CD4-positive, alpha-beta T cell (primary cell): ENCODE measurements at regions not wholly inside any gene's neighbourhood (a gene's known extent, or its start where the extent isn't known, plus 50 kb on each side); places are given as distances from the start of the nearest gene placed in this dataset.

ENCODE experiments used
- ATAC-seq: fragments of 200-7000 bp; cut with Tn5 transposase; one replicate; pipeline ENCODE4 v1.10.0; 2022; ENCODE audit warnings: mild to moderate bottlenecking; ENCODE audit not compliant: poor library complexity
- CTCF ChIA-PET: fragments of 350-600 bp; sonication (Branson Sonifier 250); formaldehyde crosslinking; loops from one replicate; lab custom pipeline; 2021; ENCODE audit warnings: antibody characterized with exemption, inconsistent platforms; lab: Charles Lee
- POLR2A ChIA-PET: fragments of 350-600 bp; sonication (Branson Sonifier 250); formaldehyde crosslinking; loops from one replicate; lab custom pipeline; 2021; ENCODE audit warnings: antibody characterized with exemption, inconsistent platforms; lab: Charles Lee
- DNase-seq, 14 experiments: peaks; one replicate each; pipeline ENCODE4 v3.0.0-alpha.2; 2013 to 2020; ENCODE audit warnings: mixed read lengths in 2 of 14
- H3K27ac ChIP-seq, 2 donors: one replicate each; pipeline versions ENCODE4 v1.5.1 to v1.7.0; 2013; ENCODE audit warnings: low read length in 2 of 2, low read depth in 1 of 2, mild to moderate bottlenecking in 1 of 2
- H3K27me3 ChIP-seq, 2 experiments: 1 replicate in 1 of 2; 2 replicates in 1 of 2; pipeline versions ENCODE4 v1.6.1 to v1.7.0; 2013; ENCODE audit warnings: low read length in 2 of 2, control low read depth in 1 of 2, mild to moderate bottlenecking in 1 of 2, moderate library complexity in 1 of 2; ENCODE audit not compliant: insufficient read depth in 2 of 2, control insufficient read depth in 1 of 2
- H3K36me3 ChIP-seq: one replicate; pipeline ENCODE4 v1.6.1; 2013; ENCODE audit warnings: low read length, control low read depth; ENCODE audit not compliant: insufficient read depth
- H3K4me1 ChIP-seq: one replicate; pipeline ENCODE4 v1.6.1; 2013; ENCODE audit warnings: low read length, control low read depth; ENCODE audit not compliant: insufficient read depth
- H3K4me3 ChIP-seq: one replicate; pipeline ENCODE4 v1.5.1; 2013; ENCODE audit warnings: mild to moderate bottlenecking, low read length, moderate library complexity
- H3K9me3 ChIP-seq, 2 experiments: 1 replicate in 1 of 2; 2 replicates in 1 of 2; pipeline versions ENCODE4 v1.6.1 to v1.7.0; 2013; ENCODE audit warnings: low read length in 2 of 2, mild to moderate bottlenecking in 2 of 2, control low read depth in 1 of 2, moderate library complexity in 1 of 2; ENCODE audit not compliant: control insufficient read depth in 1 of 2, insufficient read depth in 1 of 2
- H3K27ac Mint-ChIP-seq: one replicate; pipeline ENCODE4 v1.8.0; 2020; ENCODE audit warnings: mixed read lengths
- H3K27me3 Mint-ChIP-seq: one replicate; pipeline ENCODE4 v1.8.0; 2021; ENCODE audit warnings: mixed read lengths
- H3K36me3 Mint-ChIP-seq: one replicate; pipeline ENCODE4 v1.8.0; 2021; ENCODE audit warnings: low read depth, mixed read lengths
- H3K4me1 Mint-ChIP-seq: one replicate; pipeline ENCODE4 v1.8.0; 2021; ENCODE audit warnings: low read depth, mixed read lengths
- H3K4me3 Mint-ChIP-seq: one replicate; pipeline ENCODE4 v1.8.0; 2020; ENCODE audit warnings: mild to moderate bottlenecking, mixed read lengths
- H3K9me3 Mint-ChIP-seq: one replicate; pipeline ENCODE4 v1.8.0; 2020; ENCODE audit warnings: mixed read lengths
- CTCF ChIP-seq: fragments of 200-600 bp; IDR thresholded peaks from one replicate; pipeline ENCODE4 v1.8.0; 2022; ENCODE audit warnings: antibody characterized with exemption, mild to moderate bottlenecking
- intact Hi-C, 2 experiments: fragments of 100-400 bp; cut with DNase I in 1 of 2; cut with micrococcal nuclease in 1 of 2; formaldehyde crosslinking; loops; one replicate each; pipeline versions ENCODE4 v1.15.1 to v1.9.0; 2023 to 2025; cut with DNase I, micrococcal nuclease

- H3K36me3 ChIP-seq, result no peaks in the 10 kb centered on the region
- ChIA-PET CTCF (interaction anchor here (0.8 kb wide), 1 partner anchor 9 kb away, joined by 3 read pairs; no protein-coding TSS in a partner anchor), POLR2A (no interaction called here)
- Mint-ChIP-seq H3K4me3 (no peak overlapping the region), H3K27ac (no peak overlapping the region), H3K4me1 (no peaks in the 10 kb centered on the region), H3K9me3 (no peaks in the 10 kb centered on the region), H3K36me3 (no peaks in the 10 kb centered on the region), H3K27me3 (peaks cover 3% of the 10 kb centered on the region)
- DNase-seq (no peak), ATAC-seq (no peak)
- intact Hi-C loops, result no loop called here
- H3K4me3 ChIP-seq, result no peak overlapping the region
- TF ChIP-seq CTCF, result no peak
- no peaks in the 10 kb centered on the region for H3K27me3 ChIP-seq
- H3K9me3 ChIP-seq, result no peaks in the 10 kb centered on the region
- no peaks in the 10 kb centered on the region for H3K4me1 ChIP-seq
- no peak overlapping the region for H3K27ac ChIP-seq
Measured at GRCh38 chr4:144363890-144364289, 223.4 kb upstream of the GYPA start.

GRCh38 chr4:144366425-144366824 is 225.9 kb upstream of the GYPA start:
- Mint-ChIP-seq H3K4me1 (no peaks in the 10 kb centered on the region), H3K4me3 (no peak overlapping the region), H3K9me3 (no peaks in the 10 kb centered on the region), H3K27me3 (no peaks in the 10 kb centered on the region), H3K27ac (no peak overlapping the region), H3K36me3 (no peaks in the 10 kb centered on the region)
- ATAC-seq (no peak), DNase-seq (no peak)
- ChIA-PET CTCF (no interaction called here), POLR2A (no interaction called here)
- Histone ChIP-seq H3K9me3 (no peaks in the 10 kb centered on the region), H3K27ac (no peak overlapping the region), H3K4me3 (no peak overlapping the region), H3K4me1 (no peaks in the 10 kb centered on the region), H3K27me3 (no peaks in the 10 kb centered on the region), H3K36me3 (no peaks in the 10 kb centered on the region)
- TF ChIP-seq CTCF, result no peak
- intact Hi-C loops, result no loop called here

DNA sequence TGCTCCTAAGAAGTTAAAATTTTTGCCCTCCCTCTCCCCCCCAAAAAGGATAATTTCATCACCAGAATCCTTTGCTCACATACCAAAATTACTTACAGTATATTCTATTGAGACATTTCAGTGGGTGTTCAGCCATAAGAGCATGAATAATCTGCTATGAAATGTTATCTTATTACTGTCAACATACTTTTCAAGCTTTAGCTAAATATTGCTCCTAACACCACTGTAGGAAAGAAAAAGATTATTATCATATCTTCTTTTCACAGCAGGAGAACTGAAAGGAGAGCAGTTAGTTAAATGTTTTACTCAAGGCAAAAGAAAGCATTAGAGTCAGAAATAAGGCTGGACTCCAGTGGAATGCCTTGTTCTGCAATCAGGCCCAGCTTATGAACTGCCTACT is 231.0 kb upstream of the GYPA start:
- ATAC-seq, result no peak
- H3K27ac Mint-ChIP-seq, result no peak overlapping the region

More for the DNA sequence above, 231.0 kb upstream of the GYPA start:
- H3K36me3 ChIP-seq, result no peaks in the 10 kb centered on the region
- DNase-seq, result no peak
- H3K4me1 Mint-ChIP-seq, result no peaks in the 10 kb centered on the region
- intact Hi-C loops, result no loop called here
- ChIA-PET POLR2A (no interaction called here), CTCF (no interaction called here)
- H3K27me3 ChIP-seq, result no peaks in the 10 kb centered on the region
- H3K4me1 ChIP-seq, result no peaks in the 10 kb centered on the region
- no peak overlapping the region for H3K4me3 ChIP-seq
- no peak for TF ChIP-seq CTCF
- no peak overlapping the region for H3K27ac ChIP-seq
- H3K36me3 Mint-ChIP-seq, result no peaks in the 10 kb centered on the region
- no peak overlapping the region for H3K4me3 Mint-ChIP-seq
- no peaks in the 10 kb centered on the region for H3K27me3 Mint-ChIP-seq
- no peaks in the 10 kb centered on the region for H3K9me3 Mint-ChIP-seq
- H3K9me3 ChIP-seq, result no peaks in the 10 kb centered on the region
